Neuronal stem cell (in vitro differentiated cells): ENCODE measurements at regions not wholly inside any gene's neighbourhood (a gene's known extent, or its start where the extent isn't known, plus 50 kb on each side); places are given as distances from the start of the nearest gene placed in this dataset.

Experiments used
- DNase-seq: peaks from one replicate; pipeline ENCODE4 v3.0.0-alpha.2; 2013; ENCODE audit warnings: low spot score
- H2AFZ ChIP-seq: one replicate; pipeline ENCODE4 v1.6.1; 2013; ENCODE audit warnings: mild to moderate bottlenecking, low read length, inconsistent platforms
- H2AK5ac ChIP-seq: 2 replicates; pipeline ENCODE4 v1.6.1; 2013; ENCODE audit warnings: low read depth, mild to moderate bottlenecking, inconsistent platforms, low read length, moderate library complexity, mixed read lengths
- H2BK120ac ChIP-seq: 2 replicates; pipeline ENCODE4 v1.6.1; 2013; ENCODE audit warnings: low read depth, mild to moderate bottlenecking, inconsistent platforms, low read length, moderate library complexity, mixed read lengths
- H2BK12ac ChIP-seq: one replicate; pipeline ENCODE4 v1.6.1; 2013; ENCODE audit warnings: low read length, inconsistent platforms
- H2BK15ac ChIP-seq: 2 replicates; pipeline ENCODE4 v1.6.1; 2013; ENCODE audit warnings: mild to moderate bottlenecking, low read length, inconsistent platforms, mixed read lengths
- H2BK5ac ChIP-seq: one replicate; pipeline ENCODE4 v1.6.1; 2013; ENCODE audit warnings: inconsistent platforms, mild to moderate bottlenecking, low read length, moderate library complexity
- H3K14ac ChIP-seq: one replicate; pipeline ENCODE4 v1.6.1; 2013; ENCODE audit warnings: low read length, inconsistent platforms
- H3K18ac ChIP-seq: 2 replicates; pipeline ENCODE4 v1.6.1; 2013; ENCODE audit warnings: low read length, inconsistent platforms
- H3K23ac ChIP-seq: 2 replicates; pipeline ENCODE4 v1.6.1; 2013; ENCODE audit warnings: low read depth, mild to moderate bottlenecking, mixed read lengths, low read length, inconsistent platforms; ENCODE audit not compliant: poor library complexity
- H3K27ac ChIP-seq: replicated peaks from 3 replicates; pipeline ENCODE4 v1.5.1; 2013; ENCODE audit warnings: low read length, inconsistent platforms
- H3K27me3 ChIP-seq, 3 experiments: 2 replicates each; pipeline ENCODE4 v1.6.1; 2013; ENCODE audit warnings: low read length in 3 of 3, mild to moderate bottlenecking in 2 of 3, inconsistent platforms in 1 of 3, low read depth in 1 of 3, mixed read lengths in 1 of 3, moderate library complexity in 1 of 3; ENCODE audit not compliant: control insufficient read depth in 3 of 3, insufficient read depth in 3 of 3
- H3K36me3 ChIP-seq, 2 donors: replicated peaks in 1 of 2; 2 replicates each; pipeline ENCODE4 v1.6.1; 2013; ENCODE audit warnings: low read length in 2 of 2; ENCODE audit not compliant: control insufficient read depth in 2 of 2, insufficient read depth in 2 of 2
- H3K4ac ChIP-seq: 2 replicates; pipeline ENCODE4 v1.6.1; 2013; ENCODE audit warnings: inconsistent platforms, mild to moderate bottlenecking, low read length, moderate library complexity
- H3K4me1 ChIP-seq, 2 donors: 1 replicate in 1 of 2; 2 replicates in 1 of 2; pipeline ENCODE4 v1.6.1; 2013; ENCODE audit warnings: low read length in 2 of 2, low read depth in 1 of 2; ENCODE audit not compliant: control insufficient read depth in 2 of 2, insufficient read depth in 1 of 2
- H3K4me2 ChIP-seq: one replicate; pipeline ENCODE4 v1.6.1; 2013; ENCODE audit warnings: mild to moderate bottlenecking, low read length, inconsistent platforms; ENCODE audit not compliant: insufficient read depth, poor library complexity, severe bottlenecking
- H3K4me3 ChIP-seq, 2 donors: 2 replicates each; pipeline ENCODE4 v1.5.1; 2013; ENCODE audit warnings: low read length in 2 of 2, mild to moderate bottlenecking in 2 of 2, inconsistent platforms in 1 of 2, moderate library complexity in 1 of 2
- H3K79me1 ChIP-seq: one replicate; pipeline ENCODE4 v1.6.1; 2013; ENCODE audit warnings: low read depth, mild to moderate bottlenecking, inconsistent platforms, low read length, moderate library complexity
- H3K9ac ChIP-seq: one replicate; pipeline ENCODE4 v1.6.1; 2013; ENCODE audit warnings: mild to moderate bottlenecking, low read depth, low read length, inconsistent platforms; ENCODE audit not compliant: poor library complexity
- H3K9me3 ChIP-seq, 2 donors: replicated peaks in 1 of 2; 2 replicates each; pipeline versions ENCODE3 to v1.6.1; 2013; ENCODE audit warnings: low read length in 2 of 2, mild to moderate bottlenecking in 2 of 2, inconsistent platforms in 1 of 2, low read depth in 1 of 2, mixed read lengths in 1 of 2, moderate library complexity in 1 of 2; ENCODE audit not compliant: control insufficient read depth in 2 of 2, insufficient read depth in 1 of 2
- H4K8ac ChIP-seq: one replicate; pipeline ENCODE4 v1.6.1; 2013; ENCODE audit warnings: low read depth, mild to moderate bottlenecking, inconsistent platforms, low read length, moderate library complexity
- H4K91ac ChIP-seq: one replicate; pipeline ENCODE4 v1.6.1; 2013; ENCODE audit warnings: low read length, low read depth, mild to moderate bottlenecking, inconsistent platforms; ENCODE audit not compliant: poor library complexity
- WGBS, 2 donors: extraction: QIAGEN DNeasy Blood & Tissue Kit; methylation state at CpG; one replicate each; pipeline ENCODE4 v1.1.7; 2013; ENCODE audit warnings: missing lambda C conversion rate in 2 of 2, mixed read lengths in 1 of 2; ENCODE audit not compliant: insufficient read length in 2 of 2, insufficient replicate concordance in 1 of 2; ENCODE audit errors: extremely low coverage in 2 of 2; 5-methylcytosine and 5-hydroxymethylcytosine counted together

DNA sequence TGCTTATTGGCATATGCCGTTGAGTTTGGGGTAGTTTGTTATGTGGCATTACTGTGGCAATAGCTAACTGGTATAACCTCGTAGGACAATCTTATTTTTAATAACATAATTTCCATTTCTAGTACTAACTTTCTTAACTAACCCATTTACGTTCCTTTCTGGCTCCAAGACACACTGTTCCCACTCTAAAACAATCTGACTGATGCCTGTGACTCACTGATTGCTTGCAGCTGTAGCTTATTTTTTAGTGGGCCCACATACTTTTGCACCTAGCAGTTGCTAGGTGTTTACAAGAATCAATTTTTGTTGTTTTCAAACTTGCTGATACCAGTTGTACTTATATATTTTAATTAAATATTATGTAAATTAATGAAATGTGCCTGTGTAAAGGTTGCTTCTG lies 52.2 kb downstream of the FAT3 start:
- Histone ChIP-seq H2BK12ac (no peak overlapping the region), H3K4me2 (no peak overlapping the region), H3K9ac (no peak overlapping the region), H3K18ac (no peak overlapping the region), H2BK15ac (no peak overlapping the region), H3K4ac (no peak overlapping the region), H3K14ac (no peak overlapping the region), H3K36me3 (peaks cover 0 to 21% of the 10 kb centered on the region in 2 donors), H3K4me3 (no peak overlapping the region), H2BK120ac (no peak overlapping the region), H3K27me3 (no peaks in the 10 kb centered on the region), H2AFZ (no peak overlapping the region), H3K4me1 (peaks cover 0 to 2% of the 10 kb centered on the region in 2 donors), H3K23ac (no peak overlapping the region), H3K79me1 (no peaks in the 10 kb centered on the region), H3K9me3 (peaks cover 0 to 4% of the 10 kb centered on the region in 2 donors), H2AK5ac (no peak overlapping the region), H4K8ac (no peak overlapping the region), H3K27ac (no peak overlapping the region), H2BK5ac (no peak overlapping the region), H4K91ac (no peak overlapping the region)
- DNase-seq = no peak
- 100% methylated on average over 1 of the region's 3 CpGs; no CpG with 5 or more reads in 1 of the 2 donors for WGBS, 2 donors

DNA sequence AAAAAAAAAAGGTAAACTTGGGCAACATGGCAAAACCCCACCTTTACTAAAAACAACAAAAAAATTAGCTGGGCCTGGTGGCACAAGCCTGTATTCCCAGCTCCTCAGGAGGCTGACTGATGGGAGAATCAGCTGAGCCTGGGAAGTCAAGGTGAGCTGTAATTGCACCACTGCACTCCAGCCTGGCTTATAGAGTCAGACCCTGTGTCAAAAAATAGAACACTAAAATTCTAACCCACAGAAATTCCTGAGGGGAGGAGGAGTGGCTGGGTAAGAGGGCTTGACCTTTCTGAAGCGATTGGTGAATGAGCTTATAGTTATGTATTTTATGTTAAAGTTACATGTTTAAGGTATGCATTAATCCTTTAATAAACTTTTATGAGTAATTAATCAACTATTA lies 53.3 kb downstream of the FAT3 start:
- no peak for DNase-seq
- H2AK5ac ChIP-seq = no peak overlapping the region
- no peak overlapping the region for H2BK12ac ChIP-seq
- no peak overlapping the region for H3K14ac ChIP-seq
- WGBS, 2 donors = no CpG with 5 or more reads among the region's 1 CpG
- no peak overlapping the region for H3K4ac ChIP-seq
- H4K8ac ChIP-seq = no peak overlapping the region
- no peak overlapping the region for H3K9ac ChIP-seq
- no peak overlapping the region for H2AFZ ChIP-seq
- H3K9me3 ChIP-seq = peaks cover 0 to 4% of the 10 kb centered on the region in 2 donors
- H3K27ac ChIP-seq = no peak overlapping the region
- no peak overlapping the region for H2BK15ac ChIP-seq
- H2BK5ac ChIP-seq = no peak overlapping the region
- H3K4me3 ChIP-seq = no peak overlapping the region
- no peak overlapping the region for H2BK120ac ChIP-seq
- H4K91ac ChIP-seq = no peak overlapping the region
- peaks cover 0 to 2% of the 10 kb centered on the region in 2 donors for H3K4me1 ChIP-seq
- H3K18ac ChIP-seq = no peak overlapping the region
- no peaks in the 10 kb centered on the region for H3K27me3 ChIP-seq
- no peak overlapping the region for H3K23ac ChIP-seq
- no peak overlapping the region for H3K4me2 ChIP-seq
- H3K36me3 ChIP-seq = peaks cover 0 to 24% of the 10 kb centered on the region in 2 donors
- H3K79me1 ChIP-seq = no peaks in the 10 kb centered on the region

DNA sequence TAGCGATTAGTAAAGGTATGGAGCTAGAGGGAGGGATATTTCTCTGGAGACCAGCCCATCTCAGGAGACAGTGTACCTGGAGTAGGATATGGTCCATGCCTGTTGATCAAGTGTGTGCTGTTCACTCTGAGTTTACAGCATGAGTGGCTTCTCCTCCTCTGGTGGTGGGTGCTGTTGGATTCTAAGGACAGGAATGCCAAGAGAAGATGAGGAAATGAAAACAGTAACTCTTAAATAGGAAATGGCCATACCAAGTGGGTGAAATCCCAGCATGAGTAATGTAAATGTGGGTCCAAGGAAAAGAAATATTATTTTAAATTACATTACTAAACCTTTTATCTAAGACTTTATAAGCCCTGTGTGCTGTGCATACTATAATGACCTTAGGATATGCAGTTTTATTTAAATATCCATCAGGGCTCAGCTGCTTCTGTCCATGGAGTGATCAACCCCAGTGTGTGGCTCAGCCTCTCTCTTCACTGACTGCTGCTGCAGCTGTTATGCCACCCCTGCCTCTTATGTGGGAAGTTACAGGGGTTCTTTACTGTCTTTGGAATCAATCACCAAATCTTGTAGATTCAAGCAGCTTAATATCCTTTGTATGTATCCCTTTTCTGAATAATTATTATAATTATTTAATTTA lies 54.3 kb downstream of the FAT3 start:
- Histone ChIP-seq H2BK12ac (no peak overlapping the region), H3K9ac (peak overlapping the region; percentile 38), H3K18ac (no peak overlapping the region)

DNA sequence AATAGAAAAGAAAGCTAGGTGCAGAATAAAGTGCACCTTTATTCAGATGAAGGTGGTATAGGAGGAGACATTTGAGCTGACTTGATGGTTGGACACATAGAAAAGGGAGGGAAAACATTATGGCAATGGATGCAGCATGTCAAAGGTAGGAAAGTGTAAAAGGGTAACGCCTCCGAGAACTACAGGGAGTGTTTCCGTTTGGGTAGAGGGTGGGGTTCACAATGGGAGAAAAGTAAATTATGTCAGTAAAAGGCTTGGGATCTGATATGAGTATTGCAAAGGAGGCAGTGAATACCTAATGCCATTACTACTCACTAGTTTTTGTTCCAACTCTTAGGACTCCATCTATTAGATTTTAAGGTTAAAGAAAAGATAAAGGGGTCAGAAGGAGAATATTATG lies 59.5 kb downstream of the FAT3 start:
- WGBS, 2 donors = no CpG with 5 or more reads among the region's 3 CpGs
- Histone ChIP-seq H4K91ac (no peak overlapping the region), H2BK12ac (no peak overlapping the region), H3K4me2 (no peak overlapping the region), H3K14ac (no peak overlapping the region), H3K4ac (no peak overlapping the region), H2AFZ (no peak overlapping the region), H2BK120ac (no peak overlapping the region), H3K9me3 (no peaks in the 10 kb centered on the region), H3K23ac (no peak overlapping the region), H2AK5ac (no peak overlapping the region), H3K36me3 (peaks cover 0 to 18% of the 10 kb centered on the region in 2 donors), H3K4me3 (no peak overlapping the region), H3K79me1 (no peaks in the 10 kb centered on the region), H3K18ac (no peak overlapping the region), H3K4me1 (peaks cover 3 to 14% of the 10 kb centered on the region in 2 donors), H3K27me3 (no peaks in the 10 kb centered on the region), H4K8ac (no peak overlapping the region), H2BK5ac (no peak overlapping the region), H3K9ac (no peak overlapping the region), H3K27ac (no peak overlapping the region), H2BK15ac (no peak overlapping the region)
- DNase-seq = no peak

More for the DNA sequence above, 54.3 kb downstream of the FAT3 start:
- H3K27ac ChIP-seq = no peak overlapping the region
- no peak overlapping the region for H2AK5ac ChIP-seq
- no peak overlapping the region for H3K4me2 ChIP-seq
- H2BK5ac ChIP-seq = no peak overlapping the region
- peaks cover 0 to 4% of the 10 kb centered on the region in 2 donors for H3K9me3 ChIP-seq
- H4K91ac ChIP-seq = no peak overlapping the region
- no peak overlapping the region for H2AFZ ChIP-seq
- H2BK120ac ChIP-seq = no peak overlapping the region
- no peak overlapping the region for H3K23ac ChIP-seq
- WGBS, 2 donors = no CpG with 5 or more reads among the region's 1 CpG
- H4K8ac ChIP-seq = no peak overlapping the region
- H3K14ac ChIP-seq = no peak overlapping the region
- peaks cover 0 to 2% of the 10 kb centered on the region in 2 donors for H3K4me1 ChIP-seq
- no peaks in the 10 kb centered on the region for H3K79me1 ChIP-seq
- H3K4ac ChIP-seq = no peak overlapping the region
- H2BK15ac ChIP-seq = no peak overlapping the region
- H3K36me3 ChIP-seq = peaks cover 0 to 30% of the 10 kb centered on the region in 2 donors
- H3K27me3 ChIP-seq = no peaks in the 10 kb centered on the region
- DNase-seq = no peak
- no peak overlapping the region for H3K4me3 ChIP-seq
